Cardiac fibroblast (primary cell): ENCODE measurements at regions not wholly inside any gene's neighbourhood (a gene's known extent, or its start where the extent isn't known, plus 50 kb on each side); places are given as distances from the start of the nearest gene placed in this dataset.
A peak's percentile ranks its signal among the peaks of the same experiment; 100 is the strongest.

Source experiments
- DNase-seq, 2 donors: peaks; one replicate each; pipeline versions ENCODE4 v3.0.0 to v3.0.0-alpha.2; 2010; ENCODE audit warnings: low read depth in 2 of 2
- H3K4me3 ChIP-seq, 2 donors: replicated peaks in 1 of 2; 1 replicate in 1 of 2; 2 replicates in 1 of 2; pipeline ENCODE4 v1.5.1; 2011; ENCODE audit warnings: low read depth in 2 of 2, low read length in 2 of 2, mild to moderate bottlenecking in 2 of 2, moderate library complexity in 1 of 2
- TF ChIP-seq, protein P1 (sequence below): IDR thresholded peaks from one replicate; pipeline ENCODE4 v1.5.1; 2011; ENCODE audit warnings: low read depth, mild to moderate bottlenecking, low read length, inconsistent platforms

DNA sequence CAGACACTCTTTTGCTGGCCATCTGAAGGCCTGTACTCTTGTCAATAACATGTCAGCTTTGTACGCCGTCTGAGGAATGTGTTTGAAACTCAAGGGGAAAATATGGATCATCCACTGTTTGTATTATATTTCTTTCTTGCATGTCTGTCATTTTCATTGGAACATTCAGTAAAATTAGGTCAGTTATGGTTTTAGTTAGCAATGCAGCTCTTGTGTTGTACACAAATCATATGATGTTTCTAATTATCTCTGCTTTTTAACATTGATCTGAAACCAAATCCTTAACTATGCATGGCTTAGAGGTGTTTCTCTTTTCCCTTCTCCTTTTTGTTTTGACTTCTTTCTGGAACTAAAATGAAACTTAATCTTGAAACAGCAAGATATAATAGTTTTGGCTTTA, 333.6 kb upstream of the PRICKLE1 start:
- TF ChIP-seq, protein P1, sequence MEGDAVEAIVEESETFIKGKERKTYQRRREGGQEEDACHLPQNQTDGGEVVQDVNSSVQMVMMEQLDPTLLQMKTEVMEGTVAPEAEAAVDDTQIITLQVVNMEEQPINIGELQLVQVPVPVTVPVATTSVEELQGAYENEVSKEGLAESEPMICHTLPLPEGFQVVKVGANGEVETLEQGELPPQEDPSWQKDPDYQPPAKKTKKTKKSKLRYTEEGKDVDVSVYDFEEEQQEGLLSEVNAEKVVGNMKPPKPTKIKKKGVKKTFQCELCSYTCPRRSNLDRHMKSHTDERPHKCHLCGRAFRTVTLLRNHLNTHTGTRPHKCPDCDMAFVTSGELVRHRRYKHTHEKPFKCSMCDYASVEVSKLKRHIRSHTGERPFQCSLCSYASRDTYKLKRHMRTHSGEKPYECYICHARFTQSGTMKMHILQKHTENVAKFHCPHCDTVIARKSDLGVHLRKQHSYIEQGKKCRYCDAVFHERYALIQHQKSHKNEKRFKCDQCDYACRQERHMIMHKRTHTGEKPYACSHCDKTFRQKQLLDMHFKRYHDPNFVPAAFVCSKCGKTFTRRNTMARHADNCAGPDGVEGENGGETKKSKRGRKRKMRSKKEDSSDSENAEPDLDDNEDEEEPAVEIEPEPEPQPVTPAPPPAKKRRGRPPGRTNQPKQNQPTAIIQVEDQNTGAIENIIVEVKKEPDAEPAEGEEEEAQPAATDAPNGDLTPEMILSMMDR, result no peak
- DNase-seq, result no peak

DNA sequence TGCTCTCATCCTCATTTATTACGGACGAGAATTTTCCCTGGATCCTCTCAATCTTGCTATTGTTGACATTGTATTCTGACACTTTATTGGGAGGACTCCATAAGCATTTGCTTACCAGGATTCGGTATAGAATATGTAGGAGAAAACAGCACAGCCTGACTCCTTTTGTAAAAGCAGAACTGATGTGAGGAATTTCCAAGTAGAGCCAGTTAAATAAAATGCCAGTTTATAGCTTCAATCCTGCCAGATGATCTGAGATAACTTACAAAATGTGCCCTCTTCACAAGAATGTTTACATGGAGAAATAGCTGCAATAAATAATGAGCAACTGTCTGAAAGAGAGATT, 332.9 kb upstream of the PRICKLE1 start:
- no peak overlapping the region for H3K4me3 ChIP-seq
- TF ChIP-seq, protein P1, result no peak
- no peak for DNase-seq

More for the DNA sequence above, 333.6 kb upstream of the PRICKLE1 start:
- H3K4me3 ChIP-seq, result no peak overlapping the region

DNA sequence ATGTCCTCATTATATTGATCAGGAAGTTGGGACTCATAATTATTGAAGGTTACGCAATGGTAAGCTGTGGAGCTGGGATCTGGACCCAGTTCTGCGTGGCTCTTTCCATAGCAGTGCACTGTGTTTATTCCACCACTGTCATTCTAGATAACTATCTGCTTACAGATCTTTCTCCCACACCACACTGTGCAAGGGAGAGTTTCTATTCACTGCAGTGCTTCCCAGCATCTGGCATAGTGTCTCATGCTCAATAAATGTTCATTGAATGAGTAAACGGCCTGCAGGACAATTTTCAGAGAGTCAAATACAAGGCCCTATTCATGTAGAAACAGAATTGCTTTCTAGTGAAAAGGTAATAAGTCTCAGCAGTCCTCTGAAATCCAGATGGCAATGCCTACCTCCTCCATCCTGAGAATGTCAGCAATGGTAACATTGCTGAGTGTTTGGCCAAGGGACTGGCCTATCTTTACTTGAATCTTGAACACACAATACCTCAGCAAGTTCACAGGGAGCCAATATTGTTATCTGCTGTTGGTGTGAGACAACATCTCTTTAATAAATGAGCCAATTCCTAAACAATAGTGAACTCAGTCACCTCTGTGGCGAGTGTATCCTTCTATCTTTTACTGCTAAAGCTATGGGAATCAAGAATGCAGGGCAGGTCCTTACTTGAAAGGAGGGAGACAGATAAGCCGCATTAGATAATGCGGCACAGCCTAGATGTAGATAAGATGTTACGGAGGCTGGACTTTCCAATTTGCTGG, 332.4 kb upstream of the PRICKLE1 start:
- H3K4me3 ChIP-seq, result no peak overlapping the region
- TF ChIP-seq, protein P1, result no peak
- DNase-seq, result no peak

- TF ChIP-seq, protein P1, result no peak
- H3K4me3 ChIP-seq, result no peak overlapping the region
- DNase-seq, result no peak
Observed at GRCh38 chr12:42919691-42920090, 330.1 kb upstream of the PRICKLE1 start.

DNA sequence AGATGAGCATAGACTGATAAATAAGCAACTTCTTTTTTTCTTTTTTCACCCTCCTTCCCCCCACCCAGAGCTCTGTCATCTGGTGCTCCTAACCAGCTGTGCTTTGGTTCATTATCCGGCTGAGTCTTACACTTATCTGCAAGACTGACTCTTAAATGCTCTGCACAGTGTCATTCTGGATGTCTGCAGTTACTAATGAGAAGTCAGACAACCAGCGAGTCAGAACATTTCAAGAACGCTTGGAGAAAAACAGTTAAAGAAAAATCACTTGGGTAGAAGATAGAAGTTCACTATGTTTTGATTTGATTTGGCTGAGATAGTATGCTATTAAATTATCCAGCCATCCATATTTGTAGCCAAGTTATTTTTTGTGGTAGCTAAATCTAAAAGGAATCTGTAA, 328.9 kb upstream of the PRICKLE1 start:
- H3K4me3 ChIP-seq, result no peak overlapping the region
- DNase-seq, result peak in 1 of 2 donors; percentile 36
- TF ChIP-seq, protein P1, result no peak

DNA sequence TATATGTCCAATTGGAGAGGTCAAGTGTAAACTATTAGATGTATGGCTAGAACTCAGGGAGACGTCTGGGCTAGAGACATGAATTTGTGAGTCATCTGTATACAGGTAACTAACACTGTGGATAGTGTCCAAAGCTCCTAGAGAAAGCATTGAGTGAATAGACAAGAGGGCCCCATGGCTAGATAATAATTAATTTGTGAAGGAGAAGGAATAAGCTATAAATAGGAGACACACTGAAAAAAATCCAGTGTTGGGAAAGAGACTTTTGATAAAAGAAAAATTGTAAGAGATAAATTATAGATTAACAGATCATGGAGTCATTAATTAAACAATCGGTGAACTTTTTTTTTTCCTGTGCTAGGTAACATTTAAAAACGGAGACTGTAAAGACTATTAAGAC, 326.6 kb upstream of the PRICKLE1 start:
- H3K4me3 ChIP-seq, result no peak overlapping the region
- no peak for DNase-seq
- TF ChIP-seq, protein P1, result no peak

DNA sequence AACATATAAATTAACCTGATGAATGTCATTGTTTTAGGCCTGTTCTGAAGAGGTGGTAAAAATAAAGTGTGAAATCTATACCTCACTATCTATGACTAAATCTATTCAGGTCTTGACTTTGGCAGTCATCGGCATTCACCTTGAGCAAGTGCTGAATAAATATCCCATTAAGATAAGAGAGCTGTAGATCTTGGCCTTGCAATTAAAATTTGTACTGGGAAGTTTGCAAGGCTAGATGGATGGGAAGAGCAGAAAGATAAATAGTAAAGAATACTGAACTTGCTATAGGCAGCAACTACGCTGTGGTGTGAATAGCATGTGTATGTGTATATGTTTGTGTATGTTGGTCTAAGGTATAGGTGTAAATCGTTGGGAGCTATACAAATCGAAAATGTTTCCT, 325.9 kb upstream of the PRICKLE1 start:
- no peak overlapping the region for H3K4me3 ChIP-seq
- TF ChIP-seq, protein P1, result no peak
- DNase-seq, result no peak
